MM.1S (cell line): ENCODE measurements at regions not wholly inside any gene's neighbourhood (a gene's known extent, or its start where the extent isn't known, plus 50 kb on each side); places are given as distances from the start of the nearest gene placed in this dataset.

Source experiments
- DNase-seq: peaks from one replicate; pipeline ENCODE4 v3.0.0-alpha.2; 2015
- H2AFZ ChIP-seq: fragments of 300-600 bp; sonication (generic); 2 replicates; pipeline ENCODE4 v1.6.0; 2016; ENCODE audit warnings: antibody characterized with exemption, low read length
- H3F3A ChIP-seq: fragments of 300-600 bp; sonication (generic); 2 replicates; pipeline ENCODE4 v1.6.1; 2016; ENCODE audit warnings: mild to moderate bottlenecking, antibody characterized with exemption, low read length, moderate library complexity, mixed read lengths; ENCODE audit not compliant: insufficient read depth
- H3K27ac ChIP-seq: fragments of 300-600 bp; sonication (generic); 2 replicates; pipeline ENCODE4 v1.5.1; 2016; ENCODE audit warnings: mild to moderate bottlenecking, low read length
- H3K27me3 ChIP-seq: fragments of 300-600 bp; sonication (generic); replicated peaks from 2 replicates; pipeline ENCODE4 v1.6.0; 2016; ENCODE audit warnings: low read length; ENCODE audit not compliant: insufficient read depth
- H3K36me3 ChIP-seq: fragments of 300-600 bp; sonication (generic); replicated peaks from 2 replicates; pipeline ENCODE4 v1.6.1; 2016; ENCODE audit warnings: mild to moderate bottlenecking, low read length, mixed read lengths; ENCODE audit not compliant: insufficient read depth
- H3K4me1 ChIP-seq: fragments of 300-600 bp; sonication (generic); 2 replicates; pipeline ENCODE4 v1.6.1; 2016; ENCODE audit warnings: low read length, mixed read lengths
- H3K4me2 ChIP-seq: fragments of 300-600 bp; sonication (generic); 2 replicates; pipeline ENCODE4 v1.6.0; 2016; ENCODE audit warnings: low read depth, low read length
- H3K4me3 ChIP-seq: fragments of 300-600 bp; sonication (generic); 2 replicates; pipeline ENCODE4 v1.5.1; 2016; ENCODE audit warnings: low read length, mixed read lengths
- H3K79me2 ChIP-seq: fragments of 300-600 bp; sonication (generic); 2 replicates; pipeline ENCODE4 v1.6.1; 2016; ENCODE audit warnings: mixed run types, low read length, mixed read lengths
- H3K9ac ChIP-seq: fragments of 300-600 bp; sonication (generic); 2 replicates; pipeline ENCODE4 v1.6.1; 2016; ENCODE audit warnings: low read length, mixed read lengths
- H3K9me2 ChIP-seq: fragments of 300-600 bp; sonication (generic); replicated peaks from 2 replicates; pipeline ENCODE4 v1.6.1; 2016; ENCODE audit warnings: mild to moderate bottlenecking, low read length, mixed read lengths; ENCODE audit not compliant: insufficient read depth
- H3K9me3 ChIP-seq: fragments of 300-600 bp; sonication (generic); replicated peaks from 2 replicates; pipeline ENCODE4 v1.6.1; 2016; ENCODE audit warnings: mild to moderate bottlenecking, low read length, mixed read lengths; ENCODE audit not compliant: insufficient read depth
- H4K20me1 ChIP-seq: fragments of 300-600 bp; sonication (generic); 2 replicates; pipeline ENCODE4 v1.6.1; 2016; ENCODE audit warnings: mild to moderate bottlenecking, low read length, moderate library complexity, mixed read lengths; ENCODE audit not compliant: insufficient read depth
- CTCF ChIP-seq: fragments of 300-600 bp; sonication (generic); IDR thresholded peaks from 2 replicates; pipeline ENCODE4 v1.5.1; 2016; ENCODE audit warnings: antibody characterized with exemption, low read length, mixed read lengths
- EZH2 ChIP-seq: fragments of 300-600 bp; sonication (generic); optimal IDR thresholded peaks from 2 replicates; pipeline ENCODE3; 2017; ENCODE audit warnings: low read depth, mild to moderate bottlenecking, antibody characterized with exemption, low read length, mixed read lengths
- EZH2phosphoT487 ChIP-seq: fragments of 300-600 bp; sonication (generic); IDR thresholded peaks from 2 replicates; pipeline ENCODE4 v1.6.1; 2018; ENCODE audit warnings: antibody characterized with exemption, low read length

GRCh38 chr5:68446070-68446357 lies 230.5 kb downstream of the PIK3R1 start:
- DNase-seq, result no peak
- Histone ChIP-seq H3F3A (no peaks in the 10 kb centered on the region), H3K36me3 (no peaks in the 10 kb centered on the region), H3K4me3 (no peak overlapping the region), H4K20me1 (no peaks in the 10 kb centered on the region), H3K4me1 (no peaks in the 10 kb centered on the region), H3K9me2 (no peaks in the 10 kb centered on the region), H2AFZ (no peak overlapping the region), H3K79me2 (no peaks in the 10 kb centered on the region), H3K27ac (no peak overlapping the region), H3K9ac (no peak overlapping the region), H3K4me2 (no peak overlapping the region), H3K27me3 (no peaks in the 10 kb centered on the region), H3K9me3 (no peaks in the 10 kb centered on the region)
- TF ChIP-seq CTCF (no peak), EZH2 (no peak), EZH2phosphoT487 (no peak)

GRCh38 chr5:68446487-68446894 lies 230.9 kb downstream of the PIK3R1 start:
- no peaks in the 10 kb centered on the region for H3K27me3 ChIP-seq
- no peaks in the 10 kb centered on the region for H4K20me1 ChIP-seq
- no peaks in the 10 kb centered on the region for H3K9me2 ChIP-seq
- H3K4me1 ChIP-seq, result no peaks in the 10 kb centered on the region
- no peaks in the 10 kb centered on the region for H3K79me2 ChIP-seq
- no peak for DNase-seq
- H3K36me3 ChIP-seq, result no peaks in the 10 kb centered on the region
- no peaks in the 10 kb centered on the region for H3F3A ChIP-seq
- no peak overlapping the region for H3K9ac ChIP-seq
- no peak overlapping the region for H3K4me2 ChIP-seq
- H3K4me3 ChIP-seq, result no peak overlapping the region
- TF ChIP-seq CTCF, result no peak
- no peak for TF ChIP-seq EZH2phosphoT487
- TF ChIP-seq EZH2, result no peak
- H3K9me3 ChIP-seq, result no peaks in the 10 kb centered on the region
- no peak overlapping the region for H2AFZ ChIP-seq
- no peak overlapping the region for H3K27ac ChIP-seq

- H3K9me2 ChIP-seq, result no peaks in the 10 kb centered on the region
- no peaks in the 10 kb centered on the region for H3F3A ChIP-seq
- no peaks in the 10 kb centered on the region for H3K9me3 ChIP-seq
- no peak for TF ChIP-seq EZH2
- no peak for TF ChIP-seq EZH2phosphoT487
- no peak for TF ChIP-seq CTCF
- no peaks in the 10 kb centered on the region for H3K27me3 ChIP-seq
- no peaks in the 10 kb centered on the region for H3K4me1 ChIP-seq
- DNase-seq, result no peak
- no peak overlapping the region for H3K9ac ChIP-seq
- no peaks in the 10 kb centered on the region for H3K79me2 ChIP-seq
- H2AFZ ChIP-seq, result no peak overlapping the region
- no peak overlapping the region for H3K27ac ChIP-seq
- no peaks in the 10 kb centered on the region for H4K20me1 ChIP-seq
- no peak overlapping the region for H3K4me3 ChIP-seq
- no peaks in the 10 kb centered on the region for H3K36me3 ChIP-seq
- no peak overlapping the region for H3K4me2 ChIP-seq
These were observed 231.8 kb downstream of the PIK3R1 start for GRCh38 chr5:68447136-68447929.
